K562 (cell line): ENCODE measurements at regions not wholly inside any gene's neighbourhood (a gene's known extent, or its start where the extent isn't known, plus 50 kb on each side); places are given as distances from the start of the nearest gene placed in this dataset.

Experiments
- CHAMP1 ChIP-seq: fragments of 450-650 bp; IDR thresholded peaks from 2 replicates; pipeline ENCODE4 v1.6.1; 2016; ENCODE audit warnings: mild to moderate bottlenecking
- E2F3 ChIP-seq: fragments of 250-450 bp; sonication (Bioruptor Pico); IDR thresholded peaks from 2 replicates; pipeline ENCODE4 v1.4.0; 2020; ENCODE audit warnings: mild to moderate bottlenecking
- HDGF ChIP-seq: fragments of 450-650 bp; IDR thresholded peaks from 2 replicates; pipeline ENCODE4 v1.6.1; 2016
- KLF13 ChIP-seq: fragments of 450-650 bp; IDR thresholded peaks from 2 replicates; pipeline ENCODE4 v1.6.1; 2016; ENCODE audit warnings: missing genetic modification characterization, low read depth, mild to moderate bottlenecking, missing compliant biosample characterization, moderate library complexity, borderline replicate concordance
- SMARCA4 ChIP-seq: fragments of 450-650 bp; IDR thresholded peaks from 2 replicates; pipeline ENCODE4 v1.6.1; 2016
- TF ChIP-seq, protein P1 (sequence below): fragments of 250-450 bp; sonication (Bioruptor Pico); IDR thresholded peaks from 2 replicates; pipeline ENCODE4 v1.8.0; 2022; ENCODE audit warnings: inconsistent platforms, mild to moderate bottlenecking, moderate library complexity, borderline replicate concordance
- TF ChIP-seq, protein P2 (sequence below): sonication (generic); formaldehyde crosslinking; IDR thresholded peaks from 2 replicates; pipeline ENCODE4 v1.8.0; 2022; ENCODE audit warnings: mild to moderate bottlenecking, missing genetic modification reagents, borderline replicate concordance

DNA sequence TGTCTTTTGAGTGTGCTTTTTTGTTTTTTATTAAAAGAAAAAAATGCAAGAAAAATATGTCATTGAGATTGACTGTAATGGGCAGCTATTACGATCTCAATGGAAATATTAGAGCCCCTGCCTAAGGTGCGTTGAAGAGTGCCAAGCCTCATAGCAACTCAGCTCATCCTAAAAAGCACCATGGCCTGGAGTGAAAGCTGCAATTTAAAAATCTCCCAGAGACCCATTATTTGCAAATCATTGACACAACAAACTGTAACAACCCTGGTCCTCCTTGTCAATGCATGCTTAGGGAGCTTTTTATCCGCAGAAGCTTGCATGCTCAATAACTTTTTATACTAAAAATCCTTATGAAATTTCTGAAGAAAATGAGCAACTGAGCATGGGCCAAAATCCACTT is 954.5 kb downstream of the ADGRL2 start (continued):
- TF ChIP-seq CHAMP1 (no peak), HDGF (no peak), E2F3 (CRISPR knock-in tag) (no peak), KLF13 (tag) (no peak), SMARCA4 (no peak)
- TF ChIP-seq, protein P1, sequence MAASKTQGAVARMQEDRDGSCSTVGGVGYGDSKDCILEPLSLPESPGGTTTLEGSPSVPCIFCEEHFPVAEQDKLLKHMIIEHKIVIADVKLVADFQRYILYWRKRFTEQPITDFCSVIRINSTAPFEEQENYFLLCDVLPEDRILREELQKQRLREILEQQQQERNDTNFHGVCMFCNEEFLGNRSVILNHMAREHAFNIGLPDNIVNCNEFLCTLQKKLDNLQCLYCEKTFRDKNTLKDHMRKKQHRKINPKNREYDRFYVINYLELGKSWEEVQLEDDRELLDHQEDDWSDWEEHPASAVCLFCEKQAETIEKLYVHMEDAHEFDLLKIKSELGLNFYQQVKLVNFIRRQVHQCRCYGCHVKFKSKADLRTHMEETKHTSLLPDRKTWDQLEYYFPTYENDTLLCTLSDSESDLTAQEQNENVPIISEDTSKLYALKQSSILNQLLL (CRISPR knock-in tag): no peak
- TF ChIP-seq, protein P2, sequence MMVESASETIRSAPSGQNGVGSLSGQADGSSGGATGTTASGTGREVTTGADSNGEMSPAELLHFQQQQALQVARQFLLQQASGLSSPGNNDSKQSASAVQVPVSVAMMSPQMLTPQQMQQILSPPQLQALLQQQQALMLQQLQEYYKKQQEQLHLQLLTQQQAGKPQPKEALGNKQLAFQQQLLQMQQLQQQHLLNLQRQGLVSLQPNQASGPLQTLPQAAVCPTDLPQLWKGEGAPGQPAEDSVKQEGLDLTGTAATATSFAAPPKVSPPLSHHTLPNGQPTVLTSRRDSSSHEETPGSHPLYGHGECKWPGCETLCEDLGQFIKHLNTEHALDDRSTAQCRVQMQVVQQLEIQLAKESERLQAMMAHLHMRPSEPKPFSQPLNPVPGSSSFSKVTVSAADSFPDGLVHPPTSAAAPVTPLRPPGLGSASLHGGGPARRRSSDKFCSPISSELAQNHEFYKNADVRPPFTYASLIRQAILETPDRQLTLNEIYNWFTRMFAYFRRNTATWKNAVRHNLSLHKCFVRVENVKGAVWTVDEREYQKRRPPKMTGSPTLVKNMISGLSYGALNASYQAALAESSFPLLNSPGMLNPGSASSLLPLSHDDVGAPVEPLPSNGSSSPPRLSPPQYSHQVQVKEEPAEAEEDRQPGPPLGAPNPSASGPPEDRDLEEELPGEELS (CRISPR knock-in tag): no peak
